ENCODE measurements at regions not wholly inside any gene's neighbourhood (a gene's known extent, or its start where the extent isn't known, plus 50 kb on each side); places are given as distances from the start of the nearest gene placed in this dataset.

DNA sequence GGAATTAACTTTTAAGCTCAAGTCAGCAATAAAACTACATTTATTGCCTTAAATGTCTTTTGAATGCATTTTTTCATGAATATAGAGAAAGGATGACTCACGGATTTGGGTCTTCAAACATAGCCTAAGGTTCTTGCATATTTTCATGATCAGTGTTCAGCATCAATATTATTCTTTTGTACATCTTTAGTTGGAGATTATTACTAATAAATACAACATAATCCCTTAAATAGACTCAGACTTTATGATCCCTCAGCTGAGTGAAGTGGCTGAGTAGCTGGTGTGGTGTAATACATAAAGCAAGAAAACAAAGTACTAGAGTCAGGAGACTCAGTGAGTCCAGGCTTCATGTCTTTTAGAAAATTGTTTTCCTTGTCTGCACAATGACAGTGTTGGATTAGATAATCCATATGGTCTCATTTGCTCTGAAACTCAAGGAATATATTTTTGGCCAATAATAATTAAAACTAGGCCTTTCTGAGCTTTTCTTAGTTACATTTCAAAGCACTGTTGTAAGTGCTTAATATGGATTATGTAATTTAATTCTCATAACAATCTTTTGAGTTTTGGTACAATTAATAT lies 78.3 kb upstream of the UNC5C start:
- intact Hi-C loops (cut with micrococcal nuclease): no loop called here
- H3K27ac Mint-ChIP-seq: no peak overlapping the region
- H3K4me1 ChIP-seq (ENCODE audit: control insufficient read depth in 2 of 2, insufficient read depth in 2 of 2, low read length in 2 of 2): no peaks in the 10 kb centered on the region
- H3K4me1 Mint-ChIP-seq: peaks cover 0 to 1% (median 0%) of the 10 kb centered on the region in 7 donors
- no peaks in the 10 kb centered on the region for H3K9me3 ChIP-seq (ENCODE audit: control insufficient read depth in 2 of 3, low read length in 3 of 3)
- no peaks in the 10 kb centered on the region for H3K36me3 ChIP-seq (ENCODE audit: control insufficient read depth in 2 of 3, insufficient read depth in 3 of 3, low read length in 3 of 3)
- CTCF ChIA-PET: no interaction called here
- H3K27me3 ChIP-seq (ENCODE audit: control insufficient read depth in 2 of 2, insufficient read depth in 2 of 2, low read length in 2 of 2): no peaks in the 10 kb centered on the region
- H3K4me3 Mint-ChIP-seq: no peak overlapping the region
- ATAC-seq (no peak), DNase-seq (no peak)
- no peaks in the 10 kb centered on the region for H3K36me3 Mint-ChIP-seq
- H3K4me3 ChIP-seq (ENCODE audit: low read length): no peak overlapping the region
- H3K27me3 Mint-ChIP-seq: no peaks in the 10 kb centered on the region
- H3K9me3 Mint-ChIP-seq: no peaks in the 10 kb centered on the region
- POLR2A ChIA-PET: no interaction called here
- no peak overlapping the region for H3K27ac ChIP-seq (ENCODE audit: low read depth, low read length)

DNA sequence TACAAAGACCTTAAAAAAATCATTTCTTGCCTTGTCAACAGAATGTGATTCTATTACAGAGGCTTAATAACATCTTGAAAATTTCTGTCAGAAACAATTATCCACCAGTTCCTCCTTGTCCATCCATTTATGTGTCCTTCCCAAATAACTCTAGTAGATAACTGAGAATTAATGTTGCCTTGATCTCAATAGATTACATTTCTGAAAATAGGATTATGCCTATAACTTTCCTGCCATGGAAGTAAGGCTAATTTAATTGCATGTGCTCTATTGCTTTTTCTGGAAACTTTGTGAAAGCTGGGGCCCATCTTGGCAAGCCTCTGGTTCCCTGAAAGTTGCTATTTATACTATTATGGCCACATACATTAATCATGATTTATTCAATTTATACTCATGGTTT lies 76.2 kb upstream of the UNC5C start:
- no peaks in the 10 kb centered on the region for H3K36me3 Mint-ChIP-seq
- ChIA-PET CTCF (no interaction called here), POLR2A (no interaction called here)
- Histone ChIP-seq H3K27me3 (ENCODE audit: control insufficient read depth in 2 of 2, insufficient read depth in 2 of 2, low read length in 2 of 2) (no peaks in the 10 kb centered on the region), H3K4me3 (ENCODE audit: low read length) (no peak overlapping the region), H3K36me3 (ENCODE audit: control insufficient read depth in 2 of 3, insufficient read depth in 3 of 3, low read length in 3 of 3) (no peaks in the 10 kb centered on the region), H3K4me1 (ENCODE audit: control insufficient read depth in 2 of 2, insufficient read depth in 2 of 2, low read length in 2 of 2) (no peaks in the 10 kb centered on the region), H3K27ac (ENCODE audit: low read depth, low read length) (no peak overlapping the region), H3K9me3 (ENCODE audit: control insufficient read depth in 2 of 3, low read length in 3 of 3) (no peaks in the 10 kb centered on the region)
- no peaks in the 10 kb centered on the region for H3K9me3 Mint-ChIP-seq
- DNase-seq (no peak), ATAC-seq (no peak)
- H3K4me1 Mint-ChIP-seq: peaks cover 0 to 1% (median 0%) of the 10 kb centered on the region in 7 donors
- intact Hi-C loops (cut with micrococcal nuclease): no loop called here
- no peak overlapping the region for H3K4me3 Mint-ChIP-seq
- H3K27ac Mint-ChIP-seq: no peak overlapping the region
- H3K27me3 Mint-ChIP-seq: no peaks in the 10 kb centered on the region

DNA sequence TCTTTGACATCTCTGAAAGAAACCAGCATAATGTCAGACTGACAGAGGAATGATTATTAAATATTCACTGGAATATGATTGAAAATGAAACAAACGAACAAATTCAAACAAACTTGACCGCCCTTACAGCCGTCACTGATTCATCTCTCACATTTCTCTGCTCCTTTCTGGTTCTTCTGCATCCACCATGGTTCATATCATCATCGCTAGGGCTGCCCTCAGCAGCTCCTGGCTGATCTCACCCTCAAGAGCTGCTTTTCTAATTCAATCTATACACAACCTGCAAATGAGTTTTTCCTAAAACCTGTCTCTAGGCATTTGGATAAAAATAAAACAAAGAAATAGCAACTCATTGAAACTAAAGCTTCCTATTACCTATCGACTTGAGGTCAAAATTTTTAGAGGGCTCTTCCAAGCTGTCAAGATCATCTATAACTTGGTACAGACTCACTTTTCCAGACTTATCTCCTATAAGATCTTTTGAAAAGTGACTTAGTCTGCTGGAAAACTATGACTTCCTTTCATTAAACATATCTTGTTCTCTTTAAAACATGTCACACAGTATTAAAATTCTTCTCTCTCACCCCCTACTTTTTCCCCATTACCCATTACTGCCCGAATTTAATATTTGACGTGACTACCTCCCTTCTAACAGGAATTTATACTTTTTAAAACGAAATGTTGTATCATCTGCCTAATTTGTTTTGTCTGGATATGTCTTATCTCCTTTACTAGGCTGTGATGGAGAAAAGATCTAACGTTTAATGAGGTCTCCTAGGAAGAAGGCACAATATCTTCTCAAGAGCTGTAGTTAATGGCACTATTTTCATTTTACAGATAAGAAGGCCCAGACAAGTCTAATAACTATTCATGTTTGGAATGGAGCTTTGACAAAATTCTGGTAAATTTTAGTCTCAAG lies 71.0 kb upstream of the UNC5C start:
- H3K27ac Mint-ChIP-seq: no peak overlapping the region
- H3K4me3 ChIP-seq (ENCODE audit: low read length): no peak overlapping the region
- H3K4me3 Mint-ChIP-seq: no peak overlapping the region
- intact Hi-C loops (cut with micrococcal nuclease): no loop called here
- no peaks in the 10 kb centered on the region for H3K27me3 Mint-ChIP-seq
- CTCF ChIA-PET: no interaction called here
- H3K36me3 Mint-ChIP-seq: no peaks in the 10 kb centered on the region
- ATAC-seq (no peak), DNase-seq (no peak)
- peaks cover 0 to 1% (median 0%) of the 10 kb centered on the region in 7 donors for H3K4me1 Mint-ChIP-seq
- POLR2A ChIA-PET: no interaction called here
- no peaks in the 10 kb centered on the region for H3K36me3 ChIP-seq (ENCODE audit: control insufficient read depth in 2 of 3, insufficient read depth in 3 of 3, low read length in 3 of 3)
- H3K9me3 Mint-ChIP-seq: peaks cover 0 to 3% (median 0%) of the 10 kb centered on the region in 11 donors
- H3K27me3 ChIP-seq (ENCODE audit: control insufficient read depth in 2 of 2, insufficient read depth in 2 of 2, low read length in 2 of 2): no peaks in the 10 kb centered on the region
- H3K27ac ChIP-seq (ENCODE audit: low read depth, low read length): no peak overlapping the region
- no peaks in the 10 kb centered on the region for H3K4me1 ChIP-seq (ENCODE audit: control insufficient read depth in 2 of 2, insufficient read depth in 2 of 2, low read length in 2 of 2)
- H3K9me3 ChIP-seq (ENCODE audit: control insufficient read depth in 2 of 3, low read length in 3 of 3): no peaks in the 10 kb centered on the region

DNA sequence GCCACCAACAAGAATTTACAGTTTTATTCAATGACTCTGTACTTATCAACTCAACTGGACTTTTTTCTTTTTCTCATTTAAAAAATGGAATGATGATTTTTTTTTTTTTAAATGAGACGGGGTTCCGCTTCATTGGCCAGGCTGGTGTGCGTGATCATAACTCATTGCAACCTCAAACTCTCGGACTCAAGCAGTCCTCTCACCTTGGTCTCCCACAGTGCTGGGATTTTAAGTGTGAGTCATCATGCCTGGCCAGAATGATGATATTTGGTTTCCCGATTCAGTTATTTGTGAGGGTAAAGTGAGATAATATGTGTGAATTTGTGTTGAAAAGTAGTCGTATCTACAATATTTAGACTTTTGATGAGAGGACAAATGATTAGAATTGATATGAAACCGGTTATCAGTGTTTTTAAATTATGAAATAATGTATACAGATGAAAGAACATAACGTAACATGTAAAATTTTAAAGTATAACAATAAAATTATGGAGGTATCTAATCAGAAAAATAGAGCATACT lies 66.0 kb upstream of the UNC5C start:
- Histone ChIP-seq H3K27ac (ENCODE audit: low read depth, low read length) (no peak overlapping the region), H3K4me3 (ENCODE audit: low read length) (no peak overlapping the region), H3K9me3 (ENCODE audit: control insufficient read depth in 2 of 3, low read length in 3 of 3) (no peaks in the 10 kb centered on the region), H3K36me3 (ENCODE audit: control insufficient read depth in 2 of 3, insufficient read depth in 3 of 3, low read length in 3 of 3) (no peaks in the 10 kb centered on the region), H3K27me3 (ENCODE audit: control insufficient read depth in 2 of 2, insufficient read depth in 2 of 2, low read length in 2 of 2) (no peaks in the 10 kb centered on the region), H3K4me1 (ENCODE audit: control insufficient read depth in 2 of 2, insufficient read depth in 2 of 2, low read length in 2 of 2) (no peaks in the 10 kb centered on the region)
- Mint-ChIP-seq H3K27me3 (no peaks in the 10 kb centered on the region), H3K4me1 (no peaks in the 10 kb centered on the region), H3K9me3 (peaks cover 0 to 3% (median 0%) of the 10 kb centered on the region in 11 donors), H3K27ac (no peak overlapping the region), H3K4me3 (no peak overlapping the region), H3K36me3 (no peaks in the 10 kb centered on the region)
- ATAC-seq (no peak), DNase-seq (no peak)
- intact Hi-C loops (cut with micrococcal nuclease): no loop called here
- ChIA-PET POLR2A (no interaction called here), CTCF (no interaction called here)

DNA sequence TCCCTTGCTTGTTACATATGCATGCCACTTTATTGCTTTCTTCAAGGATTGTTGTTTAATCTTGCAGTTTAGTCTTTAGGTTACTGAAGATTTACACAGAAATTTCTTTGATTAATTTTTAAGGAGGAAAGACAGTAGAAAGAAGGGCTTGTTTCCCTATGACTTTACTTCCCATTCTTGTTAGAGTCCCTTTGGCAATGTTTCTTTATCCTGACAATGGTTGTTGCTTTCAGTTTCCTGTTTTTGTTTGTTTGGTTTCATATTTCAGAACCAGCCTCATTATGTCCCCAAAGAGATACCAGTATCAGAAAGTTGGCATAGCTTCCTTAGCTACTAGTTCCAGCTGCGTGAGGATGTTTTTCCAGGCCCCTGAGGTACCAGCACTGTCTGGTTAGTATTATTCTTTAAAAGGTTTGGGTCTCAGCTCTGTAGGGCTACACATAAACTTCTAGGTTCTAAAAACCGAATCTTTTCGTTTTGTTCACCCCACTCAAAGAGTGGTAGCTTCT lies 61.3 kb upstream of the UNC5C start:
- CTCF ChIA-PET: no interaction called here
- Histone ChIP-seq H3K27me3 (ENCODE audit: control insufficient read depth in 2 of 2, insufficient read depth in 2 of 2, low read length in 2 of 2) (no peaks in the 10 kb centered on the region), H3K27ac (ENCODE audit: low read depth, low read length) (no peak overlapping the region), H3K9me3 (ENCODE audit: control insufficient read depth in 2 of 3, low read length in 3 of 3) (no peaks in the 10 kb centered on the region), H3K4me1 (ENCODE audit: control insufficient read depth in 2 of 2, insufficient read depth in 2 of 2, low read length in 2 of 2) (no peaks in the 10 kb centered on the region), H3K4me3 (ENCODE audit: low read length) (no peak overlapping the region), H3K36me3 (ENCODE audit: control insufficient read depth in 2 of 3, insufficient read depth in 3 of 3, low read length in 3 of 3) (no peaks in the 10 kb centered on the region)
- intact Hi-C loops (cut with micrococcal nuclease): no loop called here
- Mint-ChIP-seq H3K9me3 (peaks cover 0 to 7% (median 0%) of the 10 kb centered on the region in 11 donors), H3K4me3 (no peak overlapping the region), H3K27ac (no peak overlapping the region), H3K36me3 (no peaks in the 10 kb centered on the region), H3K4me1 (peaks cover 0 to 2% (median 0%) of the 10 kb centered on the region in 7 donors), H3K27me3 (peaks cover 0 to 6% (median 0%) of the 10 kb centered on the region in 5 donors)
- no peak for DNase-seq
- no peak for ATAC-seq
- POLR2A ChIA-PET: no interaction called here

DNA sequence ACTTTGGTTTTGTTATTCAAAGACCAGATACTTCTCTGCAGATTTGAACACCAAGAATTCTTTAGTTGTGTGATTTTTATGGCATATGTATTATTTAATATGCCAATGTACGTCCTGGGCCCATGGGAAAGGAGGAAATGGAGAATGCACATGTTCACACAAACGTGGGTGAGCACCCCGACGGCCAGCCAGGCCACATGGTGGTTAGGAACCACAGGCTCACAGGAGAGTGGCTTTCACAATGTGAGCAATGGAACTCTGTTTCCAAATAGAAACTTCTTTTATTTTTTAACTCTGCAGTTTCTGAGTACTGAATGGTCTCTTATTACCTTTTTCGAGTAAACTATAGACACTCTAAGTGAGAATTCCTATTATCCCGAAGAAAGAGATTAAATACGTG lies 58.0 kb upstream of the UNC5C start:
- intact Hi-C loops (cut with micrococcal nuclease): no loop called here
- ChIA-PET POLR2A (no interaction called here), CTCF (no interaction called here)
- ATAC-seq: no peak
- peaks cover 0 to 2% (median 0%) of the 10 kb centered on the region in 7 donors for H3K4me1 Mint-ChIP-seq
- H3K36me3 Mint-ChIP-seq: no peaks in the 10 kb centered on the region
- H3K4me3 Mint-ChIP-seq: no peak overlapping the region
- Histone ChIP-seq H3K4me3 (ENCODE audit: low read length) (no peak overlapping the region), H3K4me1 (ENCODE audit: control insufficient read depth in 2 of 2, insufficient read depth in 2 of 2, low read length in 2 of 2) (no peaks in the 10 kb centered on the region), H3K9me3 (ENCODE audit: control insufficient read depth in 2 of 3, low read length in 3 of 3) (no peaks in the 10 kb centered on the region), H3K36me3 (ENCODE audit: control insufficient read depth in 2 of 3, insufficient read depth in 3 of 3, low read length in 3 of 3) (no peaks in the 10 kb centered on the region), H3K27me3 (ENCODE audit: control insufficient read depth in 2 of 2, insufficient read depth in 2 of 2, low read length in 2 of 2) (no peaks in the 10 kb centered on the region), H3K27ac (ENCODE audit: low read depth, low read length) (no peak overlapping the region)
- H3K9me3 Mint-ChIP-seq: peaks cover 0 to 7% (median 0%) of the 10 kb centered on the region in 11 donors
- H3K27me3 Mint-ChIP-seq: peaks cover 0 to 7% (median 0%) of the 10 kb centered on the region in 5 donors
- DNase-seq: no peak
- no peak overlapping the region for H3K27ac Mint-ChIP-seq
